HCT116 (cell line): ENCODE measurements at regions not wholly inside any gene's neighbourhood (a gene's known extent, or its start where the extent isn't known, plus 50 kb on each side); places are given as distances from the start of the nearest gene placed in this dataset.

ENCODE experiments used
- ATAC-seq: fragments of 200-7000 bp; cut with Tn5 transposase; 2 replicates; pipeline ENCODE4 v1.9.1; 2020; ENCODE audit warnings: mild to moderate bottlenecking, moderate library complexity
- BruUV-seq: library from RNA; stranded (reverse); fragments of 400-500 nt; replicated peaks from 2 replicates; lab custom pipeline; 2021; lab: Mats Ljungman, UMichigan
- CTCF ChIA-PET: fragments of 300-600 bp; sonication (Branson Sonifier 250); formaldehyde crosslinking; loops from one replicate; lab custom pipeline; 2021; ENCODE audit warnings: antibody characterized with exemption; lab: Charles Lee
- POLR2A ChIA-PET: fragments of 300-600, 350-600 bp; sonication (Branson Sonifier 250); formaldehyde crosslinking; loops from one replicate; lab custom pipeline; 2021; ENCODE audit warnings: antibody characterized with exemption; lab: Charles Lee
- RAD21 ChIA-PET, 2 experiments: fragments of 300-600 bp; sonication (Branson Sonifier 250); formaldehyde crosslinking; loops; one replicate each; lab custom pipeline; 2023; ENCODE audit warnings: low total read pairs in 2 of 2; ENCODE audit not compliant: uncharacterized antibody in 2 of 2, unreplicated experiment in 2 of 2, low non-redundant PET in 1 of 2; lab: Charles Lee
- DNase-seq: peaks from one replicate; pipeline ENCODE4 v3.0.0-alpha.2; 2010; ENCODE audit warnings: low read depth, low spot score
- H2AFZ ChIP-seq: fragments of 200-600 bp; shearing (Covaris generic), sonication (generic); 2 replicates; pipeline ENCODE4 v1.6.1; 2017; ENCODE audit warnings: low read depth, mixed run types, mixed read lengths, antibody characterized with exemption, low read length; ENCODE audit not compliant: poor library complexity, severe bottlenecking
- H3K27ac ChIP-seq: 2 replicates; pipeline ENCODE4 v1.5.1; 2012; ENCODE audit warnings: low read depth, low read length
- H3K27me3 ChIP-seq: fragments of 200-600 bp; sonication (generic); 2 replicates; pipeline ENCODE4 v1.6.1; 2016; ENCODE audit warnings: mixed run types, low read length, mixed read lengths; ENCODE audit not compliant: insufficient read depth
- H3K36me3 ChIP-seq, 2 experiments: fragments of 200-500 bp in 1 of 2; fragments of 200-600 bp in 1 of 2; sonication (Bioruptor generic) in 1 of 2; sonication (generic) in 1 of 2; 2 replicates each; pipeline versions ENCODE4 v1.5.1 to v1.6.1; 2014 to 2016; ENCODE audit warnings: low read length in 2 of 2, inconsistent platforms in 1 of 2, mixed read lengths in 1 of 2, mixed run types in 1 of 2; ENCODE audit not compliant: insufficient read depth in 2 of 2, control insufficient read depth in 1 of 2
- H3K4me1 ChIP-seq, 2 experiments: fragments of 200-600 bp in 1 of 2; sonication (generic) in 1 of 2; 2 replicates each; pipeline versions ENCODE4 v1.5.1 to v1.6.1; 2012 to 2017; ENCODE audit warnings: low read length in 2 of 2, inconsistent platforms in 1 of 2, mild to moderate bottlenecking in 1 of 2, mixed read lengths in 1 of 2, mixed run types in 1 of 2, moderate library complexity in 1 of 2; ENCODE audit not compliant: insufficient read depth in 2 of 2, control insufficient read depth in 1 of 2
- H3K4me2 ChIP-seq: fragments of 200-600 bp; sonication (generic); 2 replicates; pipeline ENCODE4 v1.6.1; 2017; ENCODE audit warnings: mixed run types, low read length, mixed read lengths
- H3K4me3 ChIP-seq, 2 experiments: fragments of 200-600 bp in 1 of 2; sonication (generic) in 1 of 2; replicated peaks in 1 of 2; 2 replicates each; pipeline ENCODE4 v1.5.1; 2011 to 2016; ENCODE audit warnings: low read length in 2 of 2, control low read depth in 1 of 2, low read depth in 1 of 2, mild to moderate bottlenecking in 1 of 2, mixed read lengths in 1 of 2, mixed run types in 1 of 2
- H3K79me2 ChIP-seq: fragments of 200-600 bp; sonication (generic); 2 replicates; pipeline ENCODE4 v1.6.1; 2017; ENCODE audit warnings: mild to moderate bottlenecking, mixed run types, low read length, moderate library complexity, mixed read lengths; ENCODE audit not compliant: insufficient read depth
- H3K9ac ChIP-seq: fragments of 200-600 bp; sonication (generic); 2 replicates; pipeline ENCODE4 v1.6.1; 2016; ENCODE audit warnings: low read length, mixed read lengths
- H3K9me2 ChIP-seq: fragments of 200-600 bp; sonication (generic), shearing (Covaris generic); 2 replicates; pipeline ENCODE4 v1.6.1; 2017; ENCODE audit warnings: mixed run types, mild to moderate bottlenecking, moderate library complexity; ENCODE audit not compliant: insufficient read depth
- H3K9me3 ChIP-seq, 2 experiments: fragments of 200-500 bp in 1 of 2; fragments of 200-600 bp in 1 of 2; sonication (Bioruptor generic) in 1 of 2; sonication (generic) in 1 of 2; 2 replicates each; pipeline ENCODE4 v1.6.1; 2014 to 2017; ENCODE audit warnings: low read length in 2 of 2, mixed read lengths in 2 of 2, inconsistent platforms in 1 of 2, low read depth in 1 of 2, mild to moderate bottlenecking in 1 of 2, mixed run types in 1 of 2, moderate library complexity in 1 of 2; ENCODE audit not compliant: control insufficient read depth in 1 of 2, insufficient read depth in 1 of 2
- H4K20me1 ChIP-seq: fragments of 200-600 bp; sonication (generic), shearing (Covaris generic); 2 replicates; pipeline ENCODE4 v1.6.1; 2017; ENCODE audit warnings: mixed run types, mild to moderate bottlenecking, moderate library complexity; ENCODE audit not compliant: insufficient read depth
- CBX3 ChIP-seq: IDR thresholded peaks from 2 replicates; pipeline ENCODE4 v1.6.1; 2012; ENCODE audit warnings: low read depth
- CEBPB ChIP-seq: IDR thresholded peaks from 2 replicates; pipeline ENCODE4 v1.6.1; 2012; ENCODE audit warnings: low read depth
- ELF1 ChIP-seq: IDR thresholded peaks from 2 replicates; pipeline ENCODE4 v1.6.1; 2012; ENCODE audit warnings: low read depth, borderline replicate concordance
- EZH2 ChIP-seq: fragments of 200-600 bp; sonication (generic); IDR thresholded peaks from 2 replicates; pipeline ENCODE4 v1.6.1; 2017; ENCODE audit warnings: antibody characterized with exemption, mixed run types
- FOSL1 ChIP-seq: IDR thresholded peaks from 2 replicates; pipeline ENCODE4 v1.6.1; 2012; ENCODE audit warnings: low read depth
- JUND ChIP-seq: IDR thresholded peaks from 2 replicates; pipeline ENCODE4 v1.6.1; 2012
- POLR2A ChIP-seq: IDR thresholded peaks from 2 replicates; pipeline ENCODE4 v1.7.0; 2011; ENCODE audit warnings: borderline replicate concordance; ENCODE audit not compliant: insufficient read depth, insufficient read length; ENCODE audit errors: extremely low read depth
- SIN3A ChIP-seq: IDR thresholded peaks from 2 replicates; pipeline ENCODE4 v1.6.1; 2012; ENCODE audit warnings: low read depth
- YY1 ChIP-seq: IDR thresholded peaks from 2 replicates; pipeline ENCODE4 v1.6.1; 2011; ENCODE audit warnings: low read length, low read depth, moderate library complexity, mild to moderate bottlenecking; ENCODE audit not compliant: insufficient replicate concordance; ENCODE audit errors: extremely low read depth
- ZBTB33 ChIP-seq: IDR thresholded peaks from 2 replicates; pipeline ENCODE4 v1.6.1; 2011; ENCODE audit warnings: mild to moderate bottlenecking, low read length, moderate library complexity; ENCODE audit not compliant: insufficient replicate concordance; ENCODE audit errors: extremely low read depth
- ZFX ChIP-seq: fragments of 450-650 bp; IDR thresholded peaks from 2 replicates; pipeline ENCODE4 v1.6.1; 2017
- ZNF274 ChIP-seq: fragments of 200-500 bp; sonication (Bioruptor generic); IDR thresholded peaks from 2 replicates; pipeline ENCODE4 v1.6.1; 2014; ENCODE audit warnings: mild to moderate bottlenecking, low read depth, low read length, inconsistent platforms
- intact Hi-C: fragments of 100-400 bp; cut with micrococcal nuclease; formaldehyde crosslinking; loops from 2 replicates; pipeline ENCODE4 v1.10.0; 2022
- TF ChIP-seq, protein P1 (sequence below): IDR thresholded peaks from 2 replicates; pipeline ENCODE4 v1.6.1; 2012

- RAD21 ChIA-PET: no interaction called here
- no peaks in the 10 kb centered on the region for H3K9me3 ChIP-seq
- no peaks in the 10 kb centered on the region for H3K9me2 ChIP-seq
- TF ChIP-seq CEBPB (no peak), ZNF274 (no peak), ZFX (no peak), YY1 (no peak), SIN3A (no peak), EZH2 (no peak), POLR2A (no peak), ZBTB33 (no peak), CBX3 (no peak), JUND (no peak), ELF1 (no peak), FOSL1 (no peak)
- TF ChIP-seq, protein P1, sequence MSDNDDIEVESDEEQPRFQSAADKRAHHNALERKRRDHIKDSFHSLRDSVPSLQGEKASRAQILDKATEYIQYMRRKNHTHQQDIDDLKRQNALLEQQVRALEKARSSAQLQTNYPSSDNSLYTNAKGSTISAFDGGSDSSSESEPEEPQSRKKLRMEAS: no peak
- POLR2A ChIA-PET: no interaction called here
- no peak overlapping the region for H2AFZ ChIP-seq
- intact Hi-C loops: no loop called here
- H3K27me3 ChIP-seq: peaks cover 53% of the 10 kb centered on the region
- BruUV-seq: no TSS peak
- no peak overlapping the region for H3K4me2 ChIP-seq
- ATAC-seq: no peak
- CTCF ChIA-PET: interaction anchor here (0.9 kb wide), 1 partner anchor 14 kb away, joined by 3 read pairs; no protein-coding TSS in a partner anchor
- H3K27ac ChIP-seq: no peak overlapping the region
- no peaks in the 10 kb centered on the region for H3K4me1 ChIP-seq
- no peaks in the 10 kb centered on the region for H4K20me1 ChIP-seq
- H3K4me3 ChIP-seq: no peak overlapping the region
- no peaks in the 10 kb centered on the region for H3K79me2 ChIP-seq
- DNase-seq: no peak
- no peak overlapping the region for H3K9ac ChIP-seq
- no peaks in the 10 kb centered on the region for H3K36me3 ChIP-seq
These were observed 140.9 kb downstream of the EDN3 start for GRCh38 chr20:59441306-59441705.
